SK-N-SH treated with all-trans-retinoic acid at 6 μM for 48 hours (cell line): ENCODE measurements at regions not wholly inside any gene's neighbourhood (a gene's known extent, or its start where the extent isn't known, plus 50 kb on each side); places are given as distances from the start of the nearest gene placed in this dataset.

Experiments used
- CSDC2 ChIP-seq: fragments of 250-450 bp; sonication (Bioruptor Pico); IDR thresholded peaks from 2 replicates; pipeline ENCODE4 v1.5.0; 2020; ENCODE audit warnings: mild to moderate bottlenecking, moderate library complexity
- ESRRG ChIP-seq: fragments of 250-450 bp; sonication (Bioruptor Pico); IDR thresholded peaks from 2 replicates; pipeline ENCODE4 v1.6.1; 2021; ENCODE audit warnings: mild to moderate bottlenecking
- GLIS3 ChIP-seq: fragments of 250-450 bp; sonication (Bioruptor Pico); IDR thresholded peaks from 2 replicates; pipeline ENCODE4 v1.5.0; 2020; ENCODE audit warnings: mild to moderate bottlenecking, moderate library complexity
- RARB ChIP-seq: fragments of 250-450 bp; sonication (Bioruptor Pico); IDR thresholded peaks from 2 replicates; pipeline ENCODE4 v1.8.0; 2021; ENCODE audit warnings: mild to moderate bottlenecking, moderate library complexity
- SNAI2 ChIP-seq: fragments of 250-450 bp; sonication (Bioruptor Pico); IDR thresholded peaks from 2 replicates; pipeline ENCODE4 v1.5.0; 2020; ENCODE audit warnings: mild to moderate bottlenecking, moderate library complexity
- TSHZ2 ChIP-seq: fragments of 250-450 bp; sonication (Bioruptor Pico); IDR thresholded peaks from 2 replicates; pipeline ENCODE4 v1.5.0; 2020; ENCODE audit warnings: mild to moderate bottlenecking, moderate library complexity
- ZC3H10 ChIP-seq: fragments of 250-450 bp; sonication (Bioruptor Pico); IDR thresholded peaks from 2 replicates; pipeline ENCODE4 v1.5.1; 2021; ENCODE audit warnings: mild to moderate bottlenecking, moderate library complexity
- ZFP30 ChIP-seq: fragments of 450-650 bp; formaldehyde crosslinking; IDR thresholded peaks from 2 replicates; pipeline ENCODE4 v1.5.0; 2022; ENCODE audit warnings: mild to moderate bottlenecking, moderate library complexity
- ZNF8 ChIP-seq: fragments of 450-650 bp; formaldehyde crosslinking; IDR thresholded peaks from 2 replicates; pipeline ENCODE4 v1.5.0; 2020; ENCODE audit warnings: mild to moderate bottlenecking, moderate library complexity

- TF ChIP-seq RARB (CRISPR knock-in tag) (no peak), ZFP30 (no peak), CSDC2 (CRISPR knock-in tag) (no peak), SNAI2 (CRISPR knock-in tag) (no peak), ZNF8 (CRISPR knock-in tag) (no peak), ZC3H10 (CRISPR knock-in tag) (no peak), TSHZ2 (CRISPR knock-in tag) (no peak), ESRRG (CRISPR knock-in tag) (no peak), GLIS3 (CRISPR knock-in tag) (no peak)
Observed at GRCh38 chr5:121479337-121479736, 372.3 kb upstream of the FTMT start.
